Esophagus squamous epithelium (tissue), 5 donors: ENCODE measurements at regions not wholly inside any gene's neighbourhood (a gene's known extent, or its start where the extent isn't known, plus 50 kb on each side); places are given as distances from the start of the nearest gene placed in this dataset.

Experiments used
- DNase-seq: peaks from one replicate; lab custom pipeline; 2025; lab: John Stamatoyannopoulos, UW
- H3K27ac ChIP-seq, 4 donors: fragments of 200-600 bp; sonication (generic); one replicate each; pipeline ENCODE4 v1.5.1; 2016 to 2019; ENCODE audit warnings: mild to moderate bottlenecking in 1 of 4
- H3K27me3 ChIP-seq, 4 donors: fragments of 200-600 bp; sonication (generic); 1 replicate in 3 of 4; 2 replicates in 1 of 4; pipeline versions ENCODE4 v1.5.1 to v1.6.0; 2017 to 2021; ENCODE audit warnings: antibody characterized with exemption in 1 of 4
- H3K36me3 ChIP-seq, 3 donors: fragments of 200-600 bp; sonication (generic); one replicate each; pipeline ENCODE4 v1.5.1; 2016 to 2019
- H3K4me1 ChIP-seq, 3 donors: fragments of 200-600 bp; sonication (generic); one replicate each; pipeline ENCODE4 v1.5.1; 2017 to 2019
- H3K4me3 ChIP-seq, 4 donors: fragments of 200-600 bp; sonication (generic); 1 replicate in 3 of 4; 2 replicates in 1 of 4; pipeline ENCODE4 v1.5.1; 2016 to 2019; ENCODE audit warnings: mild to moderate bottlenecking in 2 of 4, moderate library complexity in 1 of 4
- H3K9me3 ChIP-seq, 3 donors: fragments of 200-600 bp; sonication (generic); one replicate each; pipeline ENCODE4 v1.5.1; 2016 to 2019
- CTCF ChIP-seq, 6 experiments: fragments of 450-650 bp in 4 of 6; fragments of 200-600 bp in 2 of 6; sonication (generic) in 2 of 6; IDR thresholded peaks; one replicate each; pipeline ENCODE4 v1.5.1; 2016 to 2019; ENCODE audit warnings: antibody characterized with exemption in 6 of 6, mild to moderate bottlenecking in 4 of 6, moderate library complexity in 4 of 6
- POLR2A ChIP-seq, 4 donors: fragments of 450-650 bp; IDR thresholded peaks; one replicate each; pipeline ENCODE4 v1.6.1; 2017; ENCODE audit warnings: antibody characterized with exemption in 4 of 4, mild to moderate bottlenecking in 4 of 4, moderate library complexity in 3 of 4
- WGBS, 2 donors: methylation state at CpG; one replicate each; pipeline ENCODE4 v1.1.5; 2018; 5-methylcytosine and 5-hydroxymethylcytosine counted together
- intact Hi-C: fragments of 100-400 bp; cut with DNase I; formaldehyde crosslinking; loops from one replicate; pipeline ENCODE4 v1.15.0; 2022
- donor health status: DM: yes; HTN: yes; CAD: no.

- no peaks in the 10 kb centered on the region for H3K9me3 ChIP-seq
- H3K27me3 ChIP-seq, result no peaks in the 10 kb centered on the region
- H3K27ac ChIP-seq, result no peak overlapping the region
- no peak for DNase-seq
- WGBS, 2 donors, result 73 to 84% methylated on average over 5 of the region's 5 CpGs
- H3K36me3 ChIP-seq, result no peaks in the 10 kb centered on the region
- no peak overlapping the region for H3K4me3 ChIP-seq
- intact Hi-C loops, result no loop called here
- TF ChIP-seq CTCF (IDR thresholded peaks at IDR 0.05) (no peak), POLR2A (IDR thresholded peaks at IDR 0.05) (no peak)
- peaks cover 0 to 14% (median 3%) of the 10 kb centered on the region in 3 donors for H3K4me1 ChIP-seq
These were observed 175.2 kb downstream of the ZNF330 start for GRCh38 chr4:141395919-141396318.

- no peaks in the 10 kb centered on the region for H3K27me3 ChIP-seq
- 73 to 90% methylated on average over 5 of the region's 5 CpGs for WGBS, 2 donors
- H3K9me3 ChIP-seq, result no peaks in the 10 kb centered on the region
- no peaks in the 10 kb centered on the region for H3K36me3 ChIP-seq
- H3K4me3 ChIP-seq, result no peak overlapping the region
- intact Hi-C loops, result no loop called here
- no peak overlapping the region for H3K27ac ChIP-seq
- no peaks in the 10 kb centered on the region for H3K4me1 ChIP-seq
- TF ChIP-seq POLR2A (IDR thresholded peaks at IDR 0.05), result no peak
- no peak for DNase-seq
These were observed 182.0 kb downstream of the ZNF330 start for GRCh38 chr4:141402712-141403111.

- H3K27me3 ChIP-seq, result no peaks in the 10 kb centered on the region
- intact Hi-C loops, result no loop called here
- TF ChIP-seq POLR2A (IDR thresholded peaks at IDR 0.05) (no peak), CTCF (IDR thresholded peaks at IDR 0.05) (no peak)
- no peak overlapping the region for H3K27ac ChIP-seq
- no peaks in the 10 kb centered on the region for H3K4me1 ChIP-seq
- H3K4me3 ChIP-seq, result no peak overlapping the region
- H3K36me3 ChIP-seq, result no peaks in the 10 kb centered on the region
- DNase-seq, result no peak
- H3K9me3 ChIP-seq, result no peaks in the 10 kb centered on the region
- 77 to 86% methylated on average over 2 of the region's 2 CpGs for WGBS, 2 donors
These were observed 183.1 kb downstream of the ZNF330 start for GRCh38 chr4:141403782-141404181.

- no peaks in the 10 kb centered on the region for H3K9me3 ChIP-seq
- intact Hi-C loops, result no loop called here
- no peak overlapping the region for H3K4me3 ChIP-seq
- DNase-seq, result no peak
- TF ChIP-seq POLR2A (IDR thresholded peaks at IDR 0.05) (no peak), CTCF (IDR thresholded peaks at IDR 0.05) (no peak)
- H3K27me3 ChIP-seq, result no peaks in the 10 kb centered on the region
- no peaks in the 10 kb centered on the region for H3K36me3 ChIP-seq
- no peak overlapping the region for H3K27ac ChIP-seq
- H3K4me1 ChIP-seq, result no peaks in the 10 kb centered on the region
These were observed 185.5 kb downstream of the ZNF330 start for GRCh38 chr4:141406237-141406636.

GRCh38 chr4:141409556-141409955 lies 188.9 kb downstream of the ZNF330 start:
- DNase-seq, result no peak
- 88 to 90% methylated on average over 5 of the region's 5 CpGs for WGBS, 2 donors
- H3K4me1 ChIP-seq, result no peaks in the 10 kb centered on the region
- TF ChIP-seq POLR2A (IDR thresholded peaks at IDR 0.05), result no peak
- TF ChIP-seq CTCF (IDR thresholded peaks at IDR 0.05), result no peak
- no peaks in the 10 kb centered on the region for H3K9me3 ChIP-seq
- no peak overlapping the region for H3K4me3 ChIP-seq
- H3K27ac ChIP-seq, result no peak overlapping the region
- H3K36me3 ChIP-seq, result no peaks in the 10 kb centered on the region
- intact Hi-C loops, result no loop called here
- H3K27me3 ChIP-seq, result no peaks in the 10 kb centered on the region

GRCh38 chr4:141410839-141411238 lies 190.1 kb downstream of the ZNF330 start:
- Histone ChIP-seq H3K4me3 (no peak overlapping the region), H3K36me3 (no peaks in the 10 kb centered on the region), H3K9me3 (no peaks in the 10 kb centered on the region), H3K27ac (no peak overlapping the region), H3K27me3 (no peaks in the 10 kb centered on the region), H3K4me1 (no peaks in the 10 kb centered on the region)
- no peak for DNase-seq
- TF ChIP-seq POLR2A (IDR thresholded peaks at IDR 0.05) (no peak), CTCF (IDR thresholded peaks at IDR 0.05) (no peak)
- intact Hi-C loops, result no loop called here
- WGBS, 2 donors, result 69 to 86% methylated on average over 4 of the region's 4 CpGs
